Right lobe of liver (tissue), 4 donors: ENCODE measurements at regions not wholly inside any gene's neighbourhood (a gene's known extent, or its start where the extent isn't known, plus 50 kb on each side); places are given as distances from the start of the nearest gene placed in this dataset.

Source experiments
- POLR2A ChIP-seq: fragments of 450-650 bp; IDR thresholded peaks from one replicate; pipeline ENCODE4 v1.6.1; 2017; ENCODE audit warnings: antibody characterized with exemption, mild to moderate bottlenecking
- TF ChIP-seq, protein P1 (sequence below), 4 donors: fragments of 200-600 bp in 3 of 4; fragments of 450-650 bp in 1 of 4; IDR thresholded peaks; one replicate each; pipeline versions ENCODE4 v1.5.1 to v1.8.0; 2016 to 2022; ENCODE audit warnings: antibody characterized with exemption in 4 of 4, mild to moderate bottlenecking in 2 of 4
- donor health status: DM: no; HTN: no; CAD: no.
- donor health status: DM: no; HTN: no; CAD: no.
- donor health status: DM: no; HTN: yes; CAD: no.

GRCh38 chr10:100653238-100653956 is 92.0 kb upstream of the PAX2 start:
- TF ChIP-seq, protein P1, sequence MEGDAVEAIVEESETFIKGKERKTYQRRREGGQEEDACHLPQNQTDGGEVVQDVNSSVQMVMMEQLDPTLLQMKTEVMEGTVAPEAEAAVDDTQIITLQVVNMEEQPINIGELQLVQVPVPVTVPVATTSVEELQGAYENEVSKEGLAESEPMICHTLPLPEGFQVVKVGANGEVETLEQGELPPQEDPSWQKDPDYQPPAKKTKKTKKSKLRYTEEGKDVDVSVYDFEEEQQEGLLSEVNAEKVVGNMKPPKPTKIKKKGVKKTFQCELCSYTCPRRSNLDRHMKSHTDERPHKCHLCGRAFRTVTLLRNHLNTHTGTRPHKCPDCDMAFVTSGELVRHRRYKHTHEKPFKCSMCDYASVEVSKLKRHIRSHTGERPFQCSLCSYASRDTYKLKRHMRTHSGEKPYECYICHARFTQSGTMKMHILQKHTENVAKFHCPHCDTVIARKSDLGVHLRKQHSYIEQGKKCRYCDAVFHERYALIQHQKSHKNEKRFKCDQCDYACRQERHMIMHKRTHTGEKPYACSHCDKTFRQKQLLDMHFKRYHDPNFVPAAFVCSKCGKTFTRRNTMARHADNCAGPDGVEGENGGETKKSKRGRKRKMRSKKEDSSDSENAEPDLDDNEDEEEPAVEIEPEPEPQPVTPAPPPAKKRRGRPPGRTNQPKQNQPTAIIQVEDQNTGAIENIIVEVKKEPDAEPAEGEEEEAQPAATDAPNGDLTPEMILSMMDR (IDR thresholded peaks at IDR 0.05): no peak
- TF ChIP-seq POLR2A: no peak
